DOHH2 (cell line): ENCODE measurements at regions not wholly inside any gene's neighbourhood (a gene's known extent, or its start where the extent isn't known, plus 50 kb on each side); places are given as distances from the start of the nearest gene placed in this dataset.

Experiments used
- EZH2phosphoT487 ChIP-seq: fragments of 200-600 bp; sonication (generic); IDR thresholded peaks from 2 replicates; pipeline ENCODE4 v1.6.1; 2017; ENCODE audit warnings: borderline replicate concordance, mild to moderate bottlenecking, antibody characterized with exemption, low read length, moderate library complexity, mixed read lengths
- TF ChIP-seq, protein P1 (sequence below): fragments of 200-600 bp; sonication (generic); IDR thresholded peaks from one replicate; pipeline ENCODE4 v1.5.1; 2014; ENCODE audit warnings: antibody characterized with exemption, mild to moderate bottlenecking, low read depth, low read length; ENCODE audit not compliant: poor library complexity, severe bottlenecking

DNA sequence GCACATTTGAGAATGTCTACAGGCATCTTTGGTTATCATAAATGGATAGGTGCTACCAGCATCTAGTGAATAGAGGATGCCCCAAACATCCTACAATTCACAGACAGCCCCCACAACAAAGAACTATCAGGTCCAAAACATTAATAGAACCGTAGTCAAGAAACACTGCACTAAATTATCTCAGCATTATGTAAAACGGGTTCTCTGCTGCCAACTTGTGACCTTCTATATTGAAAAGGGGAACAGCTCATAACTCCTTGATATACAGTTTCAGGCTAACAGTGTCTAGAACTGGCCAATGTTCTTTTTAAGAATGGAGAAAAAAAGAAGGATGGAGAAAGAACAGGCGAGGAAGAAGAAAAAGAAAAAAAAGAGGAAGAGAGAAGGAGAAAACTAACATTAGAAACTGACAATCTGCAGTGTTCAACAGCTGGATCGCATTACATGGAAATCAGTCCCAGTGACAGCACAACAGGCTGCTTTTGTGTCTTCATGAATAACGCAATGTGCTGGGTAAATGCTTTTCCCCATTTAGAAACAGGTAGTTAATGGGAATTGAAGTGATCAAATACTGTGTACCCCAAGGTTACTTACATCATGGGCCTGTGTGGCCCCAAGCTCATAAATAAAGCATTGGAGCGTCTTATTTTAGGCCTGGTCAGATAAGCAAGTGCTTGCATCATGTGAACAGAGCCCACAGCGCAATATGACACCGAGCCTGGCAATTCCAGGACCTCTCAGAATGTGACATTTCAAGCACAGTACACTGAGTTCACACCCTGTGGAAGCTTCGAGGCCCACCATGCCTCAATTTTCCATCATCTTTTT is 339.5 kb downstream of the DHX15 start:
- TF ChIP-seq, protein P1, sequence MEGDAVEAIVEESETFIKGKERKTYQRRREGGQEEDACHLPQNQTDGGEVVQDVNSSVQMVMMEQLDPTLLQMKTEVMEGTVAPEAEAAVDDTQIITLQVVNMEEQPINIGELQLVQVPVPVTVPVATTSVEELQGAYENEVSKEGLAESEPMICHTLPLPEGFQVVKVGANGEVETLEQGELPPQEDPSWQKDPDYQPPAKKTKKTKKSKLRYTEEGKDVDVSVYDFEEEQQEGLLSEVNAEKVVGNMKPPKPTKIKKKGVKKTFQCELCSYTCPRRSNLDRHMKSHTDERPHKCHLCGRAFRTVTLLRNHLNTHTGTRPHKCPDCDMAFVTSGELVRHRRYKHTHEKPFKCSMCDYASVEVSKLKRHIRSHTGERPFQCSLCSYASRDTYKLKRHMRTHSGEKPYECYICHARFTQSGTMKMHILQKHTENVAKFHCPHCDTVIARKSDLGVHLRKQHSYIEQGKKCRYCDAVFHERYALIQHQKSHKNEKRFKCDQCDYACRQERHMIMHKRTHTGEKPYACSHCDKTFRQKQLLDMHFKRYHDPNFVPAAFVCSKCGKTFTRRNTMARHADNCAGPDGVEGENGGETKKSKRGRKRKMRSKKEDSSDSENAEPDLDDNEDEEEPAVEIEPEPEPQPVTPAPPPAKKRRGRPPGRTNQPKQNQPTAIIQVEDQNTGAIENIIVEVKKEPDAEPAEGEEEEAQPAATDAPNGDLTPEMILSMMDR: no peak
- no peak for TF ChIP-seq EZH2phosphoT487
